Tibial nerve (tissue), 4 donors: ENCODE measurements at regions not wholly inside any gene's neighbourhood (a gene's known extent, or its start where the extent isn't known, plus 50 kb on each side); places are given as distances from the start of the nearest gene placed in this dataset.

ENCODE experiments used
- EP300 ChIP-seq, 2 donors: sonication (generic); formaldehyde crosslinking; IDR thresholded peaks; one replicate each; pipeline ENCODE4 v1.6.1; 2017; ENCODE audit warnings: antibody characterized with exemption in 2 of 2, mild to moderate bottlenecking in 1 of 2
- POLR2A ChIP-seq, 2 donors: fragments of 450-650 bp; IDR thresholded peaks; one replicate each; pipeline ENCODE4 v1.6.1; 2017; ENCODE audit warnings: antibody characterized with exemption in 2 of 2, mild to moderate bottlenecking in 2 of 2, moderate library complexity in 2 of 2
- TF ChIP-seq, protein P1 (sequence below), 5 experiments: fragments of 200-600 bp in 3 of 5; fragments of 450-650 bp in 2 of 5; sonication (generic) in 3 of 5; IDR thresholded peaks; one replicate each; pipeline ENCODE4 v1.5.1; 2016 to 2019; ENCODE audit warnings: antibody characterized with exemption in 5 of 5, mild to moderate bottlenecking in 3 of 5, moderate library complexity in 2 of 5

GRCh38 chr2:198483051-198483450 is 678.7 kb downstream of the PLCL1 start:
- TF ChIP-seq, protein P1, sequence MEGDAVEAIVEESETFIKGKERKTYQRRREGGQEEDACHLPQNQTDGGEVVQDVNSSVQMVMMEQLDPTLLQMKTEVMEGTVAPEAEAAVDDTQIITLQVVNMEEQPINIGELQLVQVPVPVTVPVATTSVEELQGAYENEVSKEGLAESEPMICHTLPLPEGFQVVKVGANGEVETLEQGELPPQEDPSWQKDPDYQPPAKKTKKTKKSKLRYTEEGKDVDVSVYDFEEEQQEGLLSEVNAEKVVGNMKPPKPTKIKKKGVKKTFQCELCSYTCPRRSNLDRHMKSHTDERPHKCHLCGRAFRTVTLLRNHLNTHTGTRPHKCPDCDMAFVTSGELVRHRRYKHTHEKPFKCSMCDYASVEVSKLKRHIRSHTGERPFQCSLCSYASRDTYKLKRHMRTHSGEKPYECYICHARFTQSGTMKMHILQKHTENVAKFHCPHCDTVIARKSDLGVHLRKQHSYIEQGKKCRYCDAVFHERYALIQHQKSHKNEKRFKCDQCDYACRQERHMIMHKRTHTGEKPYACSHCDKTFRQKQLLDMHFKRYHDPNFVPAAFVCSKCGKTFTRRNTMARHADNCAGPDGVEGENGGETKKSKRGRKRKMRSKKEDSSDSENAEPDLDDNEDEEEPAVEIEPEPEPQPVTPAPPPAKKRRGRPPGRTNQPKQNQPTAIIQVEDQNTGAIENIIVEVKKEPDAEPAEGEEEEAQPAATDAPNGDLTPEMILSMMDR (IDR thresholded peaks at IDR 0.05): no peak
- TF ChIP-seq EP300 (IDR thresholded peaks at IDR 0.05): no peak
- TF ChIP-seq POLR2A (IDR thresholded peaks at IDR 0.05): no peak
